ENCODE measurements at regions not wholly inside any gene's neighbourhood (a gene's known extent, or its start where the extent isn't known, plus 50 kb on each side); places are given as distances from the start of the nearest gene placed in this dataset.

DNA sequence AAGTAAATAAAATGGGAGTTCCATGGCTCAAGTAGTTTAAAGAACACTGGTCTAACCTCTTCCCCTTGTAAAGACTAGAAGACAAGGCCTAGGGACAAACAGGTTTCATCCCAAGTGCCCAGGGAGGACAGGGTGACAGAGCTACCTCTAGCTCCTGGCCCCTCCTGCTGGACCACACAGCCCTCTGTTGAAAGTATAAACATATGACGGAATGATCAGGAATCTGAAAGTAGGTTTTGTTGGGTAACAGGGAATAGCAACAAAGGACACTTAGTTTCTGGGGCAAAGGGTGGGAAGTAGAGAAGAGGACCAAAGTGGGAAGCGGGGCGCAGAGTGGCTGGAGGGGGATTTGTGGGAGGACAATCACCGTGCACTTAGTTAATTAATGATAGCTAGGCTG lies 67.0 kb upstream of the DAB2IP start:
- no peak overlapping the region for H3K27ac ChIP-seq (ENCODE audit: low read depth in 2 of 2, low read length in 2 of 2)

DNA sequence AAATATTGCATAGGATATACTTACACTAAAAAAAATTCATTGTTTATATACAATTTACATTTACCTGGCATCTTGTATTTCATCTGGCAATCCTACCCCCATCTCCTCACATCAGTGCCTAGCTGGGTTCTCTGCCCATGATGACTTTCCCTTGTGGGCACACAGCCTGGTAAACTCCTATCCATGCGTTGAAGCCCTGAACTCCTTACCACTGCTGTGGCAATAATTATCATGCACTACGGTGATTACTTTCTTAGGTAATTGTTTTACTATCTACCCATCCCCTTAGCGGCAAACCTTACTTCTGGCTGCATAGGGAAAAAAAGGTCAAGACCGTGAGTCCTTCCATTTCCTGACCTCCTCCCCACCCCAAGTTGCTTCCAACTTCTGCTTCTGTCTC lies 63.6 kb upstream of the DAB2IP start:
- Histone ChIP-seq H3K9me3 (ENCODE audit: control insufficient read depth in 2 of 2, low read length in 2 of 2) (no peaks in the 10 kb centered on the region), H3K4me3 (ENCODE audit: low read length in 2 of 2) (no peak overlapping the region), H3K4me1 (ENCODE audit: control insufficient read depth in 2 of 2, insufficient read depth in 2 of 2, low read length in 2 of 2) (no peaks in the 10 kb centered on the region), H3K9ac (ENCODE audit: low read depth in 1 of 2, low read length in 2 of 2) (no peak overlapping the region), H3K36me3 (ENCODE audit: control insufficient read depth in 2 of 2, insufficient read depth in 2 of 2, low read length in 2 of 2) (no peaks in the 10 kb centered on the region), H3K27ac (ENCODE audit: low read depth in 2 of 2, low read length in 2 of 2) (no peak overlapping the region), H3K27me3 (ENCODE audit: control insufficient read depth in 2 of 2, insufficient read depth in 2 of 2, low read length in 2 of 2) (peaks cover 0 to 11% of the 10 kb centered on the region in 2 donors)

More for the DNA sequence above, 67.0 kb upstream of the DAB2IP start:
- Histone ChIP-seq H3K4me1 (ENCODE audit: control insufficient read depth in 2 of 2, insufficient read depth in 2 of 2, low read length in 2 of 2) (no peaks in the 10 kb centered on the region), H3K36me3 (ENCODE audit: control insufficient read depth in 2 of 2, insufficient read depth in 2 of 2, low read length in 2 of 2) (no peaks in the 10 kb centered on the region), H3K27me3 (ENCODE audit: control insufficient read depth in 2 of 2, insufficient read depth in 2 of 2, low read length in 2 of 2) (peaks cover 0 to 15% of the 10 kb centered on the region in 2 donors), H3K9me3 (ENCODE audit: control insufficient read depth in 2 of 2, low read length in 2 of 2) (no peaks in the 10 kb centered on the region), H3K9ac (ENCODE audit: low read depth in 1 of 2, low read length in 2 of 2) (no peak overlapping the region), H3K4me3 (ENCODE audit: low read length in 2 of 2) (no peak overlapping the region)

DNA sequence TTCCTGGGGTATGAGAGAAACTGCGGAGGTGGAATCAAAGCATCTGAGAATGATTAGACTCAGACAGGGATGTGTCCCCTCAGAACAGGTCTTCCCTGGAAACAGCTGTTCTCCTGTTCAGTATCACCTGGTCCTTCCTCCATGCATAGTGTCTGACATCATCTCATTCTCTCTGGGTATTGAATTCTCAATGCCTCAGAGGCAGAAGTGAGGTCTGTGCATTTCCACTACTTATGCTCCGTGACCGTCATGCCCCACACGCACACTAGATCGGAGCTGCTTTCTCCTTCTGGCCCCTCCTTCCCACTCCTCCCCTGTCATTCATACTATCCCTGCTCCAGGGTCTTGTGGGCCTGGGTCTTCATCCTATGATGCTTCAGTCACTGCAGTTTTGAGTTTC lies 61.4 kb upstream of the DAB2IP start:
- H3K9me3 ChIP-seq (ENCODE audit: control insufficient read depth in 2 of 2, low read length in 2 of 2) = no peaks in the 10 kb centered on the region
- no peak overlapping the region for H3K9ac ChIP-seq (ENCODE audit: low read depth in 1 of 2, low read length in 2 of 2)

DNA sequence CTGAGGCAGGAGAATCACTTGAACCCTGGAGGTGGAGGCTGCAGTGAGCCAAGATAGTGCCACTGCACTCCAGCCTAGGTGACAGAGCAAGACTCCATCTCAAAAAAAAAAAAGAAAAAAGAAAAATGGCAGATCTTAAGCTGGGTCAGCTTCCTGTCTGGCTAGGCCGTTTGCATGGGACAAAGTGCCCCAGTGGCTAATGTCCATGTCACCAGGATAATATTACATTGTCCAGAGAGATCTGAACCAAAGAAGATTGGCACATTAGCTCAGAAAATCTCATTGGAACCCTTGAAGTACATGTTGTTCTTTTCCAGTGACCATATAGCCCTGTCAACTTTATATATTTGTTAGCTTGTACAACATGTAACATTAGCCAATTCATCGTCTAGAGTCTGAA lies 59.2 kb upstream of the DAB2IP start:
- Histone ChIP-seq H3K36me3 (ENCODE audit: control insufficient read depth in 2 of 2, insufficient read depth in 2 of 2, low read length in 2 of 2) (no peaks in the 10 kb centered on the region), H3K9me3 (ENCODE audit: control insufficient read depth in 2 of 2, low read length in 2 of 2) (no peaks in the 10 kb centered on the region), H3K27me3 (ENCODE audit: control insufficient read depth in 2 of 2, insufficient read depth in 2 of 2, low read length in 2 of 2) (peaks cover 0 to 11% of the 10 kb centered on the region in 2 donors), H3K4me1 (ENCODE audit: control insufficient read depth in 2 of 2, insufficient read depth in 2 of 2, low read length in 2 of 2) (no peaks in the 10 kb centered on the region), H3K9ac (ENCODE audit: low read depth in 1 of 2, low read length in 2 of 2) (no peak overlapping the region), H3K27ac (ENCODE audit: low read depth in 2 of 2, low read length in 2 of 2) (no peak overlapping the region), H3K4me3 (ENCODE audit: low read length in 2 of 2) (no peak overlapping the region)

More for the DNA sequence above, 61.4 kb upstream of the DAB2IP start:
- H3K36me3 ChIP-seq (ENCODE audit: control insufficient read depth in 2 of 2, insufficient read depth in 2 of 2, low read length in 2 of 2) = no peaks in the 10 kb centered on the region
- peaks cover 0 to 11% of the 10 kb centered on the region in 2 donors for H3K27me3 ChIP-seq (ENCODE audit: control insufficient read depth in 2 of 2, insufficient read depth in 2 of 2, low read length in 2 of 2)
- no peak overlapping the region for H3K27ac ChIP-seq (ENCODE audit: low read depth in 2 of 2, low read length in 2 of 2)
- no peak overlapping the region for H3K4me3 ChIP-seq (ENCODE audit: low read length in 2 of 2)
- no peaks in the 10 kb centered on the region for H3K4me1 ChIP-seq (ENCODE audit: control insufficient read depth in 2 of 2, insufficient read depth in 2 of 2, low read length in 2 of 2)

DNA sequence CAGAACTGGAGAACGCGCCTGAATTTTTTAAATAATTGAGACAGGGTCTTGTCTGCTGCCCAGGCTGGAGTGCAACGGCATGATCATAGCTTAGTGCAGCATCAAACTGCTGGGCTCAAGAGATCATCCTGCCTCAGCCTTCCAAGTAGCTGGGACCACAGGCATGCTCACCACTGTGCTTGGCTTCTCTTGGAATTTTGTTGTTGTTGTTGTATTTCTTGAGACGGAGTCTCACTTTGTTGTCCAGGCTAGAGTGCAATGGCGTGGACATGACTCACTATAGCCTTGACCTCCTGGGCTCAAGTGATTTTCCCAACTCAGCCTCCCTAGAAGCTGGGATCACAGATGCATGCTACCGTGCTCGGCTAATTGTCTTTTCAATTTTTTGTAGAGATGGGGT lies 58.4 kb upstream of the DAB2IP start:
- H3K36me3 ChIP-seq (ENCODE audit: control insufficient read depth in 2 of 2, insufficient read depth in 2 of 2, low read length in 2 of 2) = no peaks in the 10 kb centered on the region
- H3K27ac ChIP-seq (ENCODE audit: low read depth in 2 of 2, low read length in 2 of 2) = no peak overlapping the region
- H3K9ac ChIP-seq (ENCODE audit: low read depth in 1 of 2, low read length in 2 of 2) = no peak overlapping the region
- peaks cover 0 to 7% of the 10 kb centered on the region in 2 donors for H3K27me3 ChIP-seq (ENCODE audit: control insufficient read depth in 2 of 2, insufficient read depth in 2 of 2, low read length in 2 of 2)
- no peaks in the 10 kb centered on the region for H3K9me3 ChIP-seq (ENCODE audit: control insufficient read depth in 2 of 2, low read length in 2 of 2)
- no peak overlapping the region for H3K4me3 ChIP-seq (ENCODE audit: low read length in 2 of 2)
- H3K4me1 ChIP-seq (ENCODE audit: control insufficient read depth in 2 of 2, insufficient read depth in 2 of 2, low read length in 2 of 2) = no peaks in the 10 kb centered on the region

DNA sequence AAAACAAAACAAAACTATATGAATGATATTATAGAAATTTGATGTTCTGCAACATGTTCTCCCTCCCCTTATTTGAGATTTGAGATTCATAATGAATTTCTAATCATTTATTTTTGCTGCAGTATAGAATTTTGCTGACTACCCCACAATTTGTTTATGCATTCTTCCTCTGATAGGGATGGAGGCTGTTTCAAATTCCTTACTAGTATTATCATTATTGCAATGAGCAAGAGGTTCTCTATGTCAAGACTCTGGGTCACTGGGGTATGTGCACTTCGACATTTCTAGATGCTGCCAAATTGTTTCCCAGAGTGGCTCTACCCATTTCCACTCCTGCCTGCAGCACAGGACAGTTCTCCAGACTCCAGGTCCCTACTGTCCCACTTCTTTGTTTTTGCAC lies 54.9 kb upstream of the DAB2IP start:
- Histone ChIP-seq H3K36me3 (ENCODE audit: control insufficient read depth in 2 of 2, insufficient read depth in 2 of 2, low read length in 2 of 2) (no peaks in the 10 kb centered on the region), H3K27ac (ENCODE audit: low read depth in 2 of 2, low read length in 2 of 2) (no peak overlapping the region)

DNA sequence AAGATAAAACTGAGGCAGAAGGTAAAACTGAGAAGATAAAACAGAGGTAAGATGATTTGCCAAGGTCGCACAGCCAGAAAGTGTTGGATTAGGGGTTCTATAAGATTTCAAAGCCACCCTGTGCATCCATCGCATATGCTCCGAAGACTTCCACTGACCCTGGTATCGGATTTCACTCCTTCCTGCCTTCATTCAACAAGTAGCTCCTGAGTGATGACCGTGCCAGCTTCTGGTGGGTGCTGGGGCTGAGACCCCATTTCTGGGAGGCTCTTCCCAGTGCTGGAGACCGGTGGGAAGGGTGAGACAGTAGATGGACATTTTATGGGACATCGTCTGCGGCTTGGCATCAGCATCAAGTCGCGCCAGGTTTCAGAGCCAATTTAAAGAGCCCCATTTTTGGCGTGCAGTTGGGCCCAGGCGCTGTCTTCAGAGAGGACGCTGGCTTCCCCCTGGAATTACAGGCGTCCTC lies 53.7 kb upstream of the DAB2IP start:
- peak overlapping the region; percentile 63 to 65 for H3K27ac ChIP-seq (ENCODE audit: low read depth in 2 of 2, low read length in 2 of 2)
- peak overlapping the region; percentile 46 to 67 for H3K4me3 ChIP-seq (ENCODE audit: low read length in 2 of 2)
- no peak overlapping the region for H3K9ac ChIP-seq (ENCODE audit: low read depth in 1 of 2, low read length in 2 of 2)
- peaks cover 16 to 19% of the 10 kb centered on the region in 2 donors for H3K4me1 ChIP-seq (ENCODE audit: control insufficient read depth in 2 of 2, insufficient read depth in 2 of 2, low read length in 2 of 2)
- H3K36me3 ChIP-seq (ENCODE audit: control insufficient read depth in 2 of 2, insufficient read depth in 2 of 2, low read length in 2 of 2) = no peaks in the 10 kb centered on the region
- H3K9me3 ChIP-seq (ENCODE audit: control insufficient read depth in 2 of 2, low read length in 2 of 2) = no peaks in the 10 kb centered on the region
- H3K27me3 ChIP-seq (ENCODE audit: control insufficient read depth in 2 of 2, insufficient read depth in 2 of 2, low read length in 2 of 2) = peaks cover 0 to 10% of the 10 kb centered on the region in 2 donors

More for the DNA sequence above, 54.9 kb upstream of the DAB2IP start:
- H3K9me3 ChIP-seq (ENCODE audit: control insufficient read depth in 2 of 2, low read length in 2 of 2) = no peaks in the 10 kb centered on the region
- H3K4me3 ChIP-seq (ENCODE audit: low read length in 2 of 2) = no peak overlapping the region
- H3K9ac ChIP-seq (ENCODE audit: low read depth in 1 of 2, low read length in 2 of 2) = no peak overlapping the region
- peaks cover 16 to 19% of the 10 kb centered on the region in 2 donors for H3K4me1 ChIP-seq (ENCODE audit: control insufficient read depth in 2 of 2, insufficient read depth in 2 of 2, low read length in 2 of 2)
- peaks cover 0 to 10% of the 10 kb centered on the region in 2 donors for H3K27me3 ChIP-seq (ENCODE audit: control insufficient read depth in 2 of 2, insufficient read depth in 2 of 2, low read length in 2 of 2)

DNA sequence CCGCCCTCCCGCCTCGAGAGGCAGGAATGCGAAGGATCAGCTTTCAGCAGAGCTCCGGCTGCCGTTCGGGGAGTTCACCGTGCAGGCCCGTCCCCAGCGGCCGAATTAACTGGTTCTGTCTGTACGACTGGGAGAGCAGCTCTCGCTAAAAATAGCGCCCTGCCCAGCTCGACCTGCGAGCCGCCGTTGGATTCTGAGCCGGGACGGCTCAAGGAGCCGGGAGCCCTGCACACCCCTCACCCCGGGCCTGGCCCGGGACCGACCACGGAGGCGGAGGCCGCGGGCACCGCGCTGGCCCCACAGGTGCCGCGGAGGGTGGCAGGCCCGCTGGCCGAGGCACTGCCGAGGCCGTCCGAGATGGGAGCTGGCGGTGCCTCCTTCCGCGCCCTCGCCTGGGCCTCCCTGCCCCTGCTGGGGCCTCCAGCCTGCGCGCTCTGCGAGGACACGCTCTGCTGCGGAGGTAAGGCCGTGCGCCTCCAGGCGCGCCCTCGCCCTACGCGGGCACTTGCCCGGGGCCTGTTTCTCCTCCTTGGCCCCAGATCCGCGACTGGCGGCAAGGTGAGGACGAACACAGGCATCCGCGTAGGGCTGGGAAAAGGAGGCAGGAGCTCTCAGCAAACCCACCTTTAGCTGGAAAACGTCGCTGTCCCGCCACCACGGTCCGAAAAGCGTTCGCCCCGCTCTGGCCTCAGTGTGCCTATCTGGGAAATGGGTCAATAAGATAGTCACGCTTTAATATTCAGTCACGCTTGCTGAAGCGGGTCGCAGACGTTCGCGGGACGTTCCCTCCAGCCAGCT lies 53.1 kb upstream of the DAB2IP start:
- no peaks in the 10 kb centered on the region for H3K36me3 ChIP-seq (ENCODE audit: control insufficient read depth in 2 of 2, insufficient read depth in 2 of 2, low read length in 2 of 2)
- peaks cover 16 to 19% of the 10 kb centered on the region in 2 donors for H3K4me1 ChIP-seq (ENCODE audit: control insufficient read depth in 2 of 2, insufficient read depth in 2 of 2, low read length in 2 of 2)
- peak overlapping the region; percentile 46 to 67 for H3K4me3 ChIP-seq (ENCODE audit: low read length in 2 of 2)
- H3K27me3 ChIP-seq (ENCODE audit: control insufficient read depth in 2 of 2, insufficient read depth in 2 of 2, low read length in 2 of 2) = peaks cover 0 to 10% of the 10 kb centered on the region in 2 donors
- H3K27ac ChIP-seq (ENCODE audit: low read depth in 2 of 2, low read length in 2 of 2) = peak overlapping the region; percentile 63 to 65
- H3K9me3 ChIP-seq (ENCODE audit: control insufficient read depth in 2 of 2, low read length in 2 of 2) = no peaks in the 10 kb centered on the region
- H3K9ac ChIP-seq (ENCODE audit: low read depth in 1 of 2, low read length in 2 of 2) = peak overlapping the region in 1 of 2 donors; percentile 72

DNA sequence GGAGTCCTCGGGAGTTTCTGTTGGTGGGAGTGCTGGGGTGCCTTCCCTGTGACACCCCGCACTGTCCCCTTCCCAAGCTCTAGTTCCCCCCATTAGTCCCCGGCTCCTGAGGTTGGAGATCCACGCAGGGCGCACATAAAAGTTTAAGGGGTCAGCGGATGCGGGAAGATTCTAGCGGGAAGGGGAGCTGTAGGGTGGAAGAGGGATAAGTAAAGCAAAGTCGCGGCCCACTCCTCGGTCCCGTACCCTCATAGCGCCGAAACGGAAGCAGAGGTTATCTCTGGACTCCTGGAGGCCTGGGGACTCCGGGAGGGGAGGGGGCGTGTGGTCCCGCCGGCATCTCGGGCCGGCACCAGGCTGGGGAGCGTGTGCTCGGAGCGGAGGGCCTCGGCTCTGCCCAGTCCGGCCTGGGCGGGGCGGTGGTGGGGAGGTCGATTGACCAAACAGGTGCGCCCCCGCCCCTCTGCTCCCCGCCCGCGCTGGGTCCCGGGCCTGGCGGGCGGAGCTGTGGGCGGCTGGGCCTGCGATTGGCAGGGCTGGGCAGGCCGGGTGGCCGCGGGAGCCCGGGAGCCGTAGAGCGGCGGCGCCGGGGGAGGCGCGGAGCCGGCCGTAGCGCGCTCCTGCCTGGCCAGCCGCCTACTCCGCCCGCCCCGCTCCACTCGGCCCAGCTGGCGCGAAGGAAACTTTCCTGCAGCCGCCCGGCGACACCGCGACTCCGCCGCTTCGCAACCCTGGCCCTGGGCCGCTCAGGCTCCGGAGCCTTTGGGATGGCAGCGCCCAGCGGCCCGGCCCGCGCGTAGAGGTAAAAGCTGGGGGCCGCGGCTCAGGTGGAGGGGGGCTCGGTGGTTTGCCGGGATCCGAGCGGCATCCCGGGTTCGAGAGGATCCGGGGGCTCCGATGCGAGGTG lies 52.2 kb upstream of the DAB2IP start:
- Histone ChIP-seq H3K36me3 (ENCODE audit: control insufficient read depth in 2 of 2, insufficient read depth in 2 of 2, low read length in 2 of 2) (no peaks in the 10 kb centered on the region), H3K27ac (ENCODE audit: low read depth in 2 of 2, low read length in 2 of 2) (peak overlapping the region in 1 of 2 donors; percentile 65), H3K9me3 (ENCODE audit: control insufficient read depth in 2 of 2, low read length in 2 of 2) (no peaks in the 10 kb centered on the region), H3K4me3 (ENCODE audit: low read length in 2 of 2) (peak overlapping the region; percentile 65 to 67), H3K27me3 (ENCODE audit: control insufficient read depth in 2 of 2, insufficient read depth in 2 of 2, low read length in 2 of 2) (peaks cover 0 to 10% of the 10 kb centered on the region in 2 donors), H3K9ac (ENCODE audit: low read depth in 1 of 2, low read length in 2 of 2) (peak overlapping the region; percentile 47 to 72), H3K4me1 (ENCODE audit: control insufficient read depth in 2 of 2, insufficient read depth in 2 of 2, low read length in 2 of 2) (peaks cover 16 to 21% of the 10 kb centered on the region in 2 donors)
